ENCODE measurements at regions not wholly inside any gene's neighbourhood (a gene's known extent, or its start where the extent isn't known, plus 50 kb on each side); places are given as distances from the start of the nearest gene placed in this dataset.

DNA sequence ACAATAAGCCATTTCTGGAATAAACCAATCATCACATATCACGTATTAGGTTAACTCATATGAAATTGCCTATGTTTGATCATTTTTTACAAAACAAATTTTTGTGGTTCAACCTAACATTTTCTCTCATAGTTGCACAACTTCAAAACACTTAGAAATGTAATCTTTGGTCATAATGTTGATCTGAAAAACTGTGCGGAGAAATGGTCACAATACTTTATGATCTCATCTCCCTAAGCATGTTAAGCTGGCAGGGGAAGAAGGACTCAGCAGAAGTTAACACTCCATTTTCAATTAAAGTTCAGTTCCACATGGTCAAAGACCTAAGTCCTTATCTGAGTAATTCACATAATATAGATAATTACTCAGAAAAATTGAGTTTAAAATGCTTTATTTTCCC is 194.8 kb downstream of the CAPZA3 start:
- DNase-seq (ENCODE audit: low read depth in 1 of 2, low spot score in 1 of 2) (no peak), FAIRE-seq (no peak), ATAC-seq (no peak)
- H3K4me3 ChIP-seq, result no peak overlapping the region
- no peaks in the 10 kb centered on the region for H3K9me3 ChIP-seq
- ChIA-PET CTCF (no interaction called here), POLR2A (no interaction called here)
- H3K27ac ChIP-seq, result no peak overlapping the region
- WGBS (ENCODE audit: missing lambda C conversion rate), result 29% methylated on average over 2 of the region's 2 CpGs
- no peak for TF ChIP-seq CBX8 (IDR thresholded peaks at IDR 0.05)
- TF ChIP-seq EP300 (IDR thresholded peaks at IDR 0.05), result no peak
- TF ChIP-seq NPAS2 (CRISPR knock-in tag; IDR thresholded peaks at IDR 0.05; ENCODE audit: borderline replicate concordance), result no peak
- TF ChIP-seq, protein P1, sequence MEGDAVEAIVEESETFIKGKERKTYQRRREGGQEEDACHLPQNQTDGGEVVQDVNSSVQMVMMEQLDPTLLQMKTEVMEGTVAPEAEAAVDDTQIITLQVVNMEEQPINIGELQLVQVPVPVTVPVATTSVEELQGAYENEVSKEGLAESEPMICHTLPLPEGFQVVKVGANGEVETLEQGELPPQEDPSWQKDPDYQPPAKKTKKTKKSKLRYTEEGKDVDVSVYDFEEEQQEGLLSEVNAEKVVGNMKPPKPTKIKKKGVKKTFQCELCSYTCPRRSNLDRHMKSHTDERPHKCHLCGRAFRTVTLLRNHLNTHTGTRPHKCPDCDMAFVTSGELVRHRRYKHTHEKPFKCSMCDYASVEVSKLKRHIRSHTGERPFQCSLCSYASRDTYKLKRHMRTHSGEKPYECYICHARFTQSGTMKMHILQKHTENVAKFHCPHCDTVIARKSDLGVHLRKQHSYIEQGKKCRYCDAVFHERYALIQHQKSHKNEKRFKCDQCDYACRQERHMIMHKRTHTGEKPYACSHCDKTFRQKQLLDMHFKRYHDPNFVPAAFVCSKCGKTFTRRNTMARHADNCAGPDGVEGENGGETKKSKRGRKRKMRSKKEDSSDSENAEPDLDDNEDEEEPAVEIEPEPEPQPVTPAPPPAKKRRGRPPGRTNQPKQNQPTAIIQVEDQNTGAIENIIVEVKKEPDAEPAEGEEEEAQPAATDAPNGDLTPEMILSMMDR (IDR thresholded peaks at IDR 0.05), result no peak
- TF ChIP-seq RFX5 (IDR thresholded peaks at IDR 0.05), result no peak
- no peak for TF ChIP-seq FOXS1 (CRISPR knock-in tag; IDR thresholded peaks at IDR 0.05)
- TF ChIP-seq HOXB5 (CRISPR knock-in tag; IDR thresholded peaks at IDR 0.05), result no peak
- TF ChIP-seq, protein P2, sequence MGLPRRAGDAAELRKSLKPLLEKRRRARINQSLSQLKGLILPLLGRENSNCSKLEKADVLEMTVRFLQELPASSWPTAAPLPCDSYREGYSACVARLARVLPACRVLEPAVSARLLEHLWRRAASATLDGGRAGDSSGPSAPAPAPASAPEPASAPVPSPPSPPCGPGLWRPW (IDR thresholded peaks at IDR 0.05), result no peak
- no peak for TF ChIP-seq RCOR1 (IDR thresholded peaks at IDR 0.05; ENCODE audit: low read depth, low read length)
- no peak for TF ChIP-seq SMC3 (IDR thresholded peaks at IDR 0.05)
- no peak for TF ChIP-seq HDAC2 (IDR thresholded peaks at IDR 0.05)
- TF ChIP-seq, protein P3, sequence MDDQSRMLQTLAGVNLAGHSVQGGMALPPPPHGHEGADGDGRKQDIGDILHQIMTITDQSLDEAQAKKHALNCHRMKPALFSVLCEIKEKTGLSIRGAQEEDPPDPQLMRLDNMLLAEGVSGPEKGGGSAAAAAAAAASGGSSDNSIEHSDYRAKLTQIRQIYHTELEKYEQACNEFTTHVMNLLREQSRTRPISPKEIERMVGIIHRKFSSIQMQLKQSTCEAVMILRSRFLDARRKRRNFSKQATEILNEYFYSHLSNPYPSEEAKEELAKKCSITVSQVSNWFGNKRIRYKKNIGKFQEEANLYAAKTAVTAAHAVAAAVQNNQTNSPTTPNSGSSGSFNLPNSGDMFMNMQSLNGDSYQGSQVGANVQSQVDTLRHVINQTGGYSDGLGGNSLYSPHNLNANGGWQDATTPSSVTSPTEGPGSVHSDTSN (IDR thresholded peaks at IDR 0.05), result no peak
- H3K4me1 ChIP-seq, result no peaks in the 10 kb centered on the region
- no peak overlapping the region for H3K4me2 ChIP-seq

GRCh38 chr12:18935371-18935965 is 194.1 kb upstream of the PLEKHA5 start:
- DNase-seq (ENCODE audit: low read depth in 1 of 2, low spot score in 1 of 2) (no peak), FAIRE-seq (no peak), ATAC-seq (no peak)
- Histone ChIP-seq H3K27ac (no peak overlapping the region), H3K9me3 (no peaks in the 10 kb centered on the region), H3K4me1 (no peaks in the 10 kb centered on the region), H3K4me2 (no peak overlapping the region), H3K4me3 (no peak overlapping the region)
- ChIA-PET POLR2A (no interaction called here), CTCF (no interaction called here)
- WGBS (ENCODE audit: missing lambda C conversion rate), result 53% methylated on average over 1 of the region's 1 CpG
- TF ChIP-seq JUNB (IDR thresholded peaks at IDR 0.05) (no peak), HEYL (CRISPR knock-in tag; IDR thresholded peaks at IDR 0.05) (no peak), CHD4 (IDR thresholded peaks at IDR 0.05; ENCODE audit: borderline replicate concordance) (no peak), HMGXB4 (CRISPR knock-in tag; IDR thresholded peaks at IDR 0.05; ENCODE audit: borderline replicate concordance) (no peak), EHF (CRISPR knock-in tag; IDR thresholded peaks at IDR 0.05) (no peak), TP53 (CRISPR knock-in tag; IDR thresholded peaks at IDR 0.05) (no peak), MYC (IDR thresholded peaks at IDR 0.05; ENCODE audit: borderline replicate concordance, low read length) (no peak), KDM5A (IDR thresholded peaks at IDR 0.05) (no peak), PHF8 (IDR thresholded peaks at IDR 0.05; ENCODE audit: borderline replicate concordance, low read depth) (no peak), TFCP2L1 (CRISPR knock-in tag; IDR thresholded peaks at IDR 0.05) (no peak), ESRRA (IDR thresholded peaks at IDR 0.05; ENCODE audit: borderline replicate concordance, low read length) (no peak), HOXB5 (CRISPR knock-in tag; IDR thresholded peaks at IDR 0.05) (no peak), JUN (IDR thresholded peaks at IDR 0.05) (no peak), SREBF2 (IDR thresholded peaks at IDR 0.05) (no peak), HDAC2 (IDR thresholded peaks at IDR 0.05) (no peak), FOSB (CRISPR knock-in tag; IDR thresholded peaks at IDR 0.05) (no peak), ZFP36 (IDR thresholded peaks at IDR 0.05; ENCODE audit: borderline replicate concordance, partially characterized antibody) (no peak), RAD21 (conservative IDR thresholded peaks at IDR 0.05 in 1 of 2, IDR thresholded peaks at IDR 0.05 in 1 of 2) (no peak)
- TF ChIP-seq, protein P4, sequence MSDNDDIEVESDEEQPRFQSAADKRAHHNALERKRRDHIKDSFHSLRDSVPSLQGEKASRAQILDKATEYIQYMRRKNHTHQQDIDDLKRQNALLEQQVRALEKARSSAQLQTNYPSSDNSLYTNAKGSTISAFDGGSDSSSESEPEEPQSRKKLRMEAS (IDR thresholded peaks at IDR 0.05), result no peak
- TF ChIP-seq, protein P3 (IDR thresholded peaks at IDR 0.05), result no peak

Measured in A549 (cell line).